ENCODE measurements at regions not wholly inside any gene's neighbourhood (a gene's known extent, or its start where the extent isn't known, plus 50 kb on each side); places are given as distances from the start of the nearest gene placed in this dataset.

DNA sequence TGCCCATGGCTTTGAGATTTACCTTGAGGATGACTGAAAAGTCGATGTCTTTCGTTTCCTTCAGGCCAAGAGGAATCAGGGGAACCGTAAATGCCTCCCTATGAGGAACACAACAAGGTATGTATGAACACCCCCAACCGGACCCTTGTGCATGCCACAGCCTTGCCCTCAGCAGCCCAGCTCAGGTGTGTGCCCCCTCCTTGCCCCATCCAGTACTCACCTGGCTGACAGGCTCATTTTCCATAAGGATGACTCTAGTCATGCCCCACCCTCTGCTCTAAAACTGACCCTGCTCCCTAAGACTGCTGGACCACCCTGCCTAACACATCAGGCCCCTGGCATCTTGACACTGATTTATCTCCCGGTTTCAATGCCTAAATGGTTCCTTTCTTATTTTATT, 270.0 kb downstream of the GOLGA6L6 start:
- TF ChIP-seq, protein P1, sequence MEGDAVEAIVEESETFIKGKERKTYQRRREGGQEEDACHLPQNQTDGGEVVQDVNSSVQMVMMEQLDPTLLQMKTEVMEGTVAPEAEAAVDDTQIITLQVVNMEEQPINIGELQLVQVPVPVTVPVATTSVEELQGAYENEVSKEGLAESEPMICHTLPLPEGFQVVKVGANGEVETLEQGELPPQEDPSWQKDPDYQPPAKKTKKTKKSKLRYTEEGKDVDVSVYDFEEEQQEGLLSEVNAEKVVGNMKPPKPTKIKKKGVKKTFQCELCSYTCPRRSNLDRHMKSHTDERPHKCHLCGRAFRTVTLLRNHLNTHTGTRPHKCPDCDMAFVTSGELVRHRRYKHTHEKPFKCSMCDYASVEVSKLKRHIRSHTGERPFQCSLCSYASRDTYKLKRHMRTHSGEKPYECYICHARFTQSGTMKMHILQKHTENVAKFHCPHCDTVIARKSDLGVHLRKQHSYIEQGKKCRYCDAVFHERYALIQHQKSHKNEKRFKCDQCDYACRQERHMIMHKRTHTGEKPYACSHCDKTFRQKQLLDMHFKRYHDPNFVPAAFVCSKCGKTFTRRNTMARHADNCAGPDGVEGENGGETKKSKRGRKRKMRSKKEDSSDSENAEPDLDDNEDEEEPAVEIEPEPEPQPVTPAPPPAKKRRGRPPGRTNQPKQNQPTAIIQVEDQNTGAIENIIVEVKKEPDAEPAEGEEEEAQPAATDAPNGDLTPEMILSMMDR (conservative IDR thresholded peaks at IDR 0.05; ENCODE audit: low read length) = no peak
- TF ChIP-seq EZH2phosphoT487 (IDR thresholded peaks at IDR 0.05; ENCODE audit: borderline replicate concordance, low read depth, low read length) = no peak
